Heart right ventricle (tissue), 16 donors: ENCODE measurements at regions not wholly inside any gene's neighbourhood (a gene's known extent, or its start where the extent isn't known, plus 50 kb on each side); places are given as distances from the start of the nearest gene placed in this dataset.

Experiments
- ATAC-seq, 8 donors: fragments of 200-7000 bp; cut with Tn5 transposase; one replicate each; pipeline ENCODE4 v1.9.1; 2020; ENCODE audit warnings: mild to moderate bottlenecking in 8 of 8, moderate library complexity in 8 of 8, moderate number of reproducible peaks in 1 of 8
- DNase-seq, 2 donors: peaks; one replicate each; pipeline ENCODE4 v3.0.0-alpha.2; 2020
- H3K27ac ChIP-seq, 10 donors: fragments of 200-600 bp; sonication (generic) in 2 of 10; one replicate each; pipeline versions ENCODE4 v1.5.0 to v1.8.0; 2020 to 2022; ENCODE audit warnings: mild to moderate bottlenecking in 3 of 10
- H3K27me3 ChIP-seq, 7 donors: fragments of 200-600 bp; one replicate each; pipeline ENCODE4 v1.8.0; 2021 to 2022; ENCODE audit warnings: mild to moderate bottlenecking in 2 of 7
- H3K36me3 ChIP-seq, 9 donors: fragments of 200-600 bp; sonication (generic) in 1 of 9; one replicate each; pipeline versions ENCODE4 v1.5.0 to v1.8.0; 2020 to 2022; ENCODE audit warnings: mild to moderate bottlenecking in 2 of 9
- H3K4me1 ChIP-seq, 9 donors: fragments of 200-600 bp; sonication (generic) in 1 of 9; one replicate each; pipeline versions ENCODE4 v1.5.0 to v1.8.0; 2020 to 2022; ENCODE audit warnings: mild to moderate bottlenecking in 4 of 9
- H3K4me3 ChIP-seq, 10 donors: fragments of 200-600 bp; sonication (generic) in 2 of 10; one replicate each; pipeline versions ENCODE4 v1.5.0 to v1.8.0; 2020 to 2022; ENCODE audit warnings: mild to moderate bottlenecking in 7 of 10, moderate library complexity in 2 of 10
- H3K9me3 ChIP-seq, 11 donors: fragments of 200-600 bp in 10 of 11; sonication (generic) in 2 of 11; one replicate each; pipeline versions ENCODE4 v1.5.0 to v1.8.0; 2013 to 2022; ENCODE audit warnings: mild to moderate bottlenecking in 2 of 11, control low read depth in 1 of 11, moderate library complexity in 1 of 11
- CTCF ChIP-seq, 9 donors: fragments of 200-600 bp; sonication (generic) in 2 of 9; IDR thresholded peaks; one replicate each; pipeline versions ENCODE4 v1.5.0 to v1.8.0; 2021 to 2022; ENCODE audit warnings: antibody characterized with exemption in 9 of 9, mild to moderate bottlenecking in 5 of 9, moderate library complexity in 1 of 9
- WGBS, 2 donors: extraction: QIAGEN DNeasy Blood & Tissue Kit; methylation state at CpG; one replicate each; pipeline ENCODE4 v1.1.7; 2013; ENCODE audit warnings: inconsistent platforms in 1 of 2; 5-methylcytosine and 5-hydroxymethylcytosine counted together
- intact Hi-C, 10 donors: fragments of 100-400 bp; cut with DNase I; formaldehyde crosslinking; loops; one replicate each; pipeline versions ENCODE4 v1.11.1 to v1.14.2; 2022
- donor health status: Arrhythmogenic right ventricular cardiomyopathy.
- donor health status: ischemic (EF 13 %, LVEDD 7.1; RV severe dilation, severe dysfunction).
- donor health status: healthy with polysubstance abuse.
- donor health status: DM: no; HTN: yes; CAD: no.
- donor health status: DM: no; HTN: no; CAD: no.
- donor health status: ischemic (EF 25% LVEDD 6.9; RV normal size, moderate dysfunction).
- donor health status: ischemic (EF 25% LVEDD 5.7; RV mildly dilated, moderate dysfunction).
- donor health status: healthy.
- donor health status: DM: yes; HTN: yes; CAD: no.
- donor health status: Ischemic cardiomyopathy.
- donor health status: ischemic (EF 35%, LVEDD 5.7; RV mildly dilated, moderate dysfunction).
- donor health status: nonischemic (EF 11% LVEDD 7.7; RV severe dilation, severe dysfunction).
- donor health status: DM: yes; HTN: yes; CAD: no.
- donor health status: PGD.
- donor health status: ischemic (EF 29% LVEDD 5.4; RV normal size, mild dysfunction).
- donor health status: nonischemic (EF 23%, LVEDD 6.1; RV moderate dilation, normal function).

- WGBS, 2 donors = 74 to 75% methylated on average over 17 of the region's 17 CpGs
- intact Hi-C loops = no loop called here
- Histone ChIP-seq H3K27ac (no peak overlapping the region), H3K27me3 (peaks cover 0 to 19% (median 3%) of the 10 kb centered on the region in 7 donors), H3K4me1 (no peaks in the 10 kb centered on the region), H3K4me3 (no peak overlapping the region), H3K9me3 (no peaks in the 10 kb centered on the region), H3K36me3 (no peaks in the 10 kb centered on the region)
- DNase-seq = no peak
- TF ChIP-seq CTCF (IDR thresholded peaks at IDR 0.05) = no peak
- no peak for ATAC-seq
Observed at GRCh38 chr22:48436201-48436931, 1391.3 kb downstream of the BRD1 start.

- 86% methylated on average over 5 of the region's 5 CpGs for WGBS, 2 donors
- intact Hi-C loops = no loop called here
- no peaks in the 10 kb centered on the region for H3K9me3 ChIP-seq
- H3K27me3 ChIP-seq = peaks cover 0 to 20% (median 13%) of the 10 kb centered on the region in 7 donors
- ATAC-seq = no peak
- no peak overlapping the region for H3K27ac ChIP-seq
- H3K4me1 ChIP-seq = no peaks in the 10 kb centered on the region
- TF ChIP-seq CTCF (IDR thresholded peaks at IDR 0.05) = no peak
- no peaks in the 10 kb centered on the region for H3K36me3 ChIP-seq
- H3K4me3 ChIP-seq = no peak overlapping the region
- no peak for DNase-seq
Observed at GRCh38 chr22:48434868-48435250, 1392.8 kb downstream of the BRD1 start.

- Histone ChIP-seq H3K36me3 (no peaks in the 10 kb centered on the region), H3K4me3 (no peak overlapping the region), H3K9me3 (no peaks in the 10 kb centered on the region), H3K4me1 (no peaks in the 10 kb centered on the region), H3K27ac (no peak overlapping the region), H3K27me3 (peaks cover 0 to 25% (median 18%) of the 10 kb centered on the region in 7 donors)
- ATAC-seq = no peak
- 86 to 87% methylated on average over 16 of the region's 16 CpGs for WGBS, 2 donors
- DNase-seq = no peak
- intact Hi-C loops = no loop called here
- TF ChIP-seq CTCF (IDR thresholded peaks at IDR 0.05) = no peak
Observed at GRCh38 chr22:48434156-48434867, 1393.4 kb downstream of the BRD1 start.

- H3K9me3 ChIP-seq = no peaks in the 10 kb centered on the region
- peaks cover 0 to 28% (median 18%) of the 10 kb centered on the region in 7 donors for H3K27me3 ChIP-seq
- no peak overlapping the region for H3K4me3 ChIP-seq
- no peaks in the 10 kb centered on the region for H3K4me1 ChIP-seq
- 74 to 85% methylated on average over 11 of the region's 11 CpGs for WGBS, 2 donors
- DNase-seq (no peak), ATAC-seq (no peak)
- H3K27ac ChIP-seq = no peak overlapping the region
- TF ChIP-seq CTCF (IDR thresholded peaks at IDR 0.05) = no peak
- intact Hi-C loops = no loop called here
- H3K36me3 ChIP-seq = no peaks in the 10 kb centered on the region
Observed at GRCh38 chr22:48433647-48434046, 1394.0 kb downstream of the BRD1 start.
